ENCODE measurements at regions not wholly inside any gene's neighbourhood (a gene's known extent, or its start where the extent isn't known, plus 50 kb on each side); places are given as distances from the start of the nearest gene placed in this dataset.

DNA sequence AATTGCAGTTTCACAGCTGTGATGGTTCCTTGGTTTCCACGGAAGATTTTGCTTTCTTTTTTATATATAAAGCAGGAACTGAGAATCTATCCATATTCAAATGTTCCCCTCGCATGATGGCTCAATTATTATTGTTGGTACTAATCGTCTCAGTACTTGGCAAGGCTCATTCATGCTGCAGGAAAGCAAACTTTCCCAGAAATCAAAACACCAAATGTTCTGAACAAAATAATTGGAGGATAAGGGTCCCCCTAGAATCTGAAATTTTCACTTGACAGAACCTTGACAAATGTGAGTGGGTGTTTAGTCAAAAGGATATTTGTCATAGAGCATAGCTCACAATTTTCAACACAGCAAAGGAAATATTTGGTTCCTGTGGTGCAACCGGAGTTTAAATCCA, 1598.6 kb upstream of the PCDH7 start:
- no peak overlapping the region for H3K4me3 ChIP-seq (ENCODE audit: low read depth, low read length)
- TF ChIP-seq, protein P1, sequence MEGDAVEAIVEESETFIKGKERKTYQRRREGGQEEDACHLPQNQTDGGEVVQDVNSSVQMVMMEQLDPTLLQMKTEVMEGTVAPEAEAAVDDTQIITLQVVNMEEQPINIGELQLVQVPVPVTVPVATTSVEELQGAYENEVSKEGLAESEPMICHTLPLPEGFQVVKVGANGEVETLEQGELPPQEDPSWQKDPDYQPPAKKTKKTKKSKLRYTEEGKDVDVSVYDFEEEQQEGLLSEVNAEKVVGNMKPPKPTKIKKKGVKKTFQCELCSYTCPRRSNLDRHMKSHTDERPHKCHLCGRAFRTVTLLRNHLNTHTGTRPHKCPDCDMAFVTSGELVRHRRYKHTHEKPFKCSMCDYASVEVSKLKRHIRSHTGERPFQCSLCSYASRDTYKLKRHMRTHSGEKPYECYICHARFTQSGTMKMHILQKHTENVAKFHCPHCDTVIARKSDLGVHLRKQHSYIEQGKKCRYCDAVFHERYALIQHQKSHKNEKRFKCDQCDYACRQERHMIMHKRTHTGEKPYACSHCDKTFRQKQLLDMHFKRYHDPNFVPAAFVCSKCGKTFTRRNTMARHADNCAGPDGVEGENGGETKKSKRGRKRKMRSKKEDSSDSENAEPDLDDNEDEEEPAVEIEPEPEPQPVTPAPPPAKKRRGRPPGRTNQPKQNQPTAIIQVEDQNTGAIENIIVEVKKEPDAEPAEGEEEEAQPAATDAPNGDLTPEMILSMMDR (IDR thresholded peaks at IDR 0.05; ENCODE audit: borderline replicate concordance, insufficient read depth, low read depth, low read length): no peak

- TF ChIP-seq, protein P1 (IDR thresholded peaks at IDR 0.05; ENCODE audit: borderline replicate concordance, insufficient read depth, low read depth, low read length): no peak
- H3K4me3 ChIP-seq (ENCODE audit: low read depth, low read length): no peak overlapping the region
Measured at GRCh38 chr4:29128810-29129209, 1591.4 kb upstream of the PCDH7 start.

- no peak overlapping the region for H3K4me3 ChIP-seq (ENCODE audit: low read depth, low read length)
- TF ChIP-seq, protein P1 (IDR thresholded peaks at IDR 0.05; ENCODE audit: borderline replicate concordance, insufficient read depth, low read depth, low read length): no peak
Measured at GRCh38 chr4:29131304-29131703, 1588.9 kb upstream of the PCDH7 start.

DNA sequence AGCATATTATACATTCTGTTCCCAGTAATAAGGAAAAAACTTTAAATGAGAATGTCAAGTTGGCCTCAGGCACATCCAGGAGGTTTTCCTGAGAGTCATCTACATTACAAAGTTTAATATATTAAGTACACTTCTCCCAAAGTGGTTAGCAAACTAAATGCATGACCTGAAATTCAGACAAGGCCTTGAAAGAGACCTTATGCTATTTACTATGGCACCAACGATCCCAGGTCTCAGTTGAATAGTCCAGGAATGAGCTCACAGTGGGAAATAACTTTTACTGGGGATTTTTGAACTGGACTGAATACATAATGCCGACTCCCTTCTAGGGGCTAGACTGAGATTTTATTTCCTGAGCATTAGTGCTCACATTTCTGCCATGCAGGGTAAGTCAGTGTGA, 1577.5 kb upstream of the PCDH7 start:
- H3K4me3 ChIP-seq (ENCODE audit: low read depth, low read length): no peak overlapping the region
- TF ChIP-seq, protein P1 (IDR thresholded peaks at IDR 0.05; ENCODE audit: borderline replicate concordance, insufficient read depth, low read depth, low read length): no peak

- TF ChIP-seq, protein P1 (IDR thresholded peaks at IDR 0.05; ENCODE audit: borderline replicate concordance, insufficient read depth, low read depth, low read length): no peak
Measured at GRCh38 chr4:29151584-29151983, 1568.6 kb upstream of the PCDH7 start.

DNA sequence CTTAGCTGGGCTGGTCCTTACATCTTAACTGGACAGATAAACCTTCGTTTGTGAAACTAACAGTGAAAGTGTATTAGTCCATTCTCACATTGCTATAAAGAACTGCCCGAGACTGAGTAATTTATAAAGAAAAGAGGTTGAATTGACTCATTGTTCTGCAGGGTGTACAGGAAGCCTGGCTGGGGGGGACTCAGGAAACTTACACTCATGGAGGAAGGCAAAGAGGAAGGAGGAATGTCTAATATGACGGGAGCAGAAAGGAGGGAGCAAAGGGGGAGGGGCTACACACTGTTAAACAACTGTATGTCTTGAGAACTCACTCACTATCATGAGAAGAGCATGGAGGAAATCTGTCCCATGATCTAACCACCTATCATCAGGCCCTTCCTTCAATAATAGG, 1566.5 kb upstream of the PCDH7 start:
- H3K4me3 ChIP-seq (ENCODE audit: low read depth, low read length): no peak overlapping the region
- TF ChIP-seq, protein P1 (IDR thresholded peaks at IDR 0.05; ENCODE audit: borderline replicate concordance, insufficient read depth, low read depth, low read length): no peak

More at GRCh38 chr4:29151584-29151983, 1568.6 kb upstream of the PCDH7 start:
- H3K4me3 ChIP-seq (ENCODE audit: low read depth, low read length): no peak overlapping the region

DNA sequence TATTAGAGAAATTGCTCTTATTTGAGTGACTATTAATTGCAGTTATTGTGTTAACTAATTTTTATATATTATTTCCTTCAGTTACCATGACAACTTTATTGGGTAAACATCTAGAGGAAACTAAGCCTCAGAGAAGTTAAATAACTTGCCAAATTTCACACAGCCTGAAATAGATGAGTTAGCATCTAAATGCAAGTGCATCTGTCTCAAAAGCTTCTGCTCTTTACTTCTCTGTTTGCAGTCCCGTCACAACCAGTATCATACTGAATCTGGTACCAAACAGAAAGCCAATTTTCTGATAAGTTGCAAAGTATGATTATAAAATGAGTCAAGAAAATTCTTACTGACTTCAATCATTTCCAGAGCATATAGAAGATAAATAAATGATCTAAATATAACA, 1544.9 kb upstream of the PCDH7 start:
- TF ChIP-seq, protein P1 (IDR thresholded peaks at IDR 0.05; ENCODE audit: borderline replicate concordance, insufficient read depth, low read depth, low read length): no peak
- no peak overlapping the region for H3K4me3 ChIP-seq (ENCODE audit: low read depth, low read length)
